ENCODE measurements at regions not wholly inside any gene's neighbourhood (a gene's known extent, or its start where the extent isn't known, plus 50 kb on each side); places are given as distances from the start of the nearest gene placed in this dataset.

DNA sequence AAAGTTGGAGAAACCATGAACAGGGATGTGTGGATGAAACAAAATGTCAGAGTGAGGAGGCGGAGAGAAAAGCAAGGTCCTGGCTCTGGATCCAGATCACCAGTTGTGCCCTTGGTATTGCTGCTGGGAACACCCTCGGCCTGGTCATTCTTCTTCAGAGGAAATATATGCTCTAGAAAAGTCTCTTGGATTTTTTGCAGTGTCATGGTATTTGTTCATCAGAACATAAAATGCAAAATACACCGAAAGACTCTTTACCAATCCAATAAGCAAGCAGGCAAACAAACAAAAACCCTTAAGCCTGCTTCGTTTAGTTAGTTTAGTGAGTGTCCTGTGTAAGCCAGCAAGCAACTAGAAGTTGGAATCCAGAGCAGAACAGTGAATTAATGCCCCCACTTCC, 88.7 kb upstream of the CDH6 start:
- H3K27me3 ChIP-seq (ENCODE audit: control insufficient read depth in 1 of 2, insufficient read depth in 2 of 2, low read length in 2 of 2): no peaks in the 10 kb centered on the region
- Mint-ChIP-seq H3K9me3 (peaks cover 3% of the 10 kb centered on the region), H3K4me1 (ENCODE audit: low read depth) (no peaks in the 10 kb centered on the region), H3K4me3 (no peak overlapping the region), H3K27ac (no peak overlapping the region), H3K36me3 (ENCODE audit: low read depth) (no peaks in the 10 kb centered on the region), H3K27me3 (no peaks in the 10 kb centered on the region)
- intact Hi-C loops (cut with DNase I, micrococcal nuclease): no loop called here
- DNase-seq (no peak), ATAC-seq (ENCODE audit: poor library complexity) (no peak)
- no peaks in the 10 kb centered on the region for H3K4me1 ChIP-seq (ENCODE audit: insufficient read depth, low read length)
- CTCF ChIA-PET: no interaction called here
- no peak overlapping the region for H3K27ac ChIP-seq (ENCODE audit: low read depth in 1 of 2, low read length in 2 of 2)
- POLR2A ChIA-PET: no interaction called here
- no peaks in the 10 kb centered on the region for H3K9me3 ChIP-seq (ENCODE audit: control insufficient read depth in 1 of 2, insufficient read depth in 1 of 2, low read length in 2 of 2)
- TF ChIP-seq, protein P1, sequence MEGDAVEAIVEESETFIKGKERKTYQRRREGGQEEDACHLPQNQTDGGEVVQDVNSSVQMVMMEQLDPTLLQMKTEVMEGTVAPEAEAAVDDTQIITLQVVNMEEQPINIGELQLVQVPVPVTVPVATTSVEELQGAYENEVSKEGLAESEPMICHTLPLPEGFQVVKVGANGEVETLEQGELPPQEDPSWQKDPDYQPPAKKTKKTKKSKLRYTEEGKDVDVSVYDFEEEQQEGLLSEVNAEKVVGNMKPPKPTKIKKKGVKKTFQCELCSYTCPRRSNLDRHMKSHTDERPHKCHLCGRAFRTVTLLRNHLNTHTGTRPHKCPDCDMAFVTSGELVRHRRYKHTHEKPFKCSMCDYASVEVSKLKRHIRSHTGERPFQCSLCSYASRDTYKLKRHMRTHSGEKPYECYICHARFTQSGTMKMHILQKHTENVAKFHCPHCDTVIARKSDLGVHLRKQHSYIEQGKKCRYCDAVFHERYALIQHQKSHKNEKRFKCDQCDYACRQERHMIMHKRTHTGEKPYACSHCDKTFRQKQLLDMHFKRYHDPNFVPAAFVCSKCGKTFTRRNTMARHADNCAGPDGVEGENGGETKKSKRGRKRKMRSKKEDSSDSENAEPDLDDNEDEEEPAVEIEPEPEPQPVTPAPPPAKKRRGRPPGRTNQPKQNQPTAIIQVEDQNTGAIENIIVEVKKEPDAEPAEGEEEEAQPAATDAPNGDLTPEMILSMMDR (IDR thresholded peaks at IDR 0.05): no peak
- no peak overlapping the region for H3K4me3 ChIP-seq (ENCODE audit: low read length)
- H3K36me3 ChIP-seq (ENCODE audit: insufficient read depth, low read length): no peaks in the 10 kb centered on the region

DNA sequence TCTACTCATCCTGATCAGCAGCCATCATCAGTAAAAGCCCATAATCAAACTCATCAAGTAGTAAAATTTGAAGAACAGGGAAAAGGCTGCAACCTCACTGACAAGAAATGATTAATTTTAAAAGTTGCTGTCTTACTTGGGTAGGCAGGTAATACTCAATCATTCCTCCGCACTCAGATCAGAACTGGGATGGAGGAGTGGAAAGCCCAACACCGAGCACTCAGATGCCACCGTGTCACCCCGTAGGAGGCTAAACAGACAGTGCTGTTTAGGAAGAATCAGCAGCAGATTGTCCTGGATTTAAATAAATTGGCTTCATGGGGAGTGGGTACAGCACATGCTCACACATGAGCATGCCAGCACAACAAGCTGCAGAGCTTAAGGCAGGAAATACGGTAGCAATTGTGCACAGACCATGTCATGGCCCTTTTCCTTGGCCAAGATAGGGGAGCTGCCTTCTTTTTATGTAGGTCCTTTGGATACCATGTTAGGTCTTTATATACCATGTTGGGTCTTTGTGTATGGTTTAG, 92.6 kb upstream of the CDH6 start:
- intact Hi-C loops (cut with DNase I, micrococcal nuclease): no loop called here
- no peak overlapping the region for H3K4me3 ChIP-seq (ENCODE audit: low read length)
- ChIA-PET CTCF (no interaction called here), POLR2A (no interaction called here)
- H3K36me3 ChIP-seq (ENCODE audit: insufficient read depth, low read length): no peaks in the 10 kb centered on the region
- Mint-ChIP-seq H3K4me3 (no peak overlapping the region), H3K9me3 (no peaks in the 10 kb centered on the region), H3K4me1 (ENCODE audit: low read depth) (no peaks in the 10 kb centered on the region), H3K27me3 (no peaks in the 10 kb centered on the region), H3K27ac (no peak overlapping the region), H3K36me3 (ENCODE audit: low read depth) (no peaks in the 10 kb centered on the region)
- no peaks in the 10 kb centered on the region for H3K4me1 ChIP-seq (ENCODE audit: insufficient read depth, low read length)
- ATAC-seq (ENCODE audit: poor library complexity) (no peak), DNase-seq (no peak)
- H3K27me3 ChIP-seq (ENCODE audit: control insufficient read depth in 1 of 2, insufficient read depth in 2 of 2, low read length in 2 of 2): no peaks in the 10 kb centered on the region
- no peaks in the 10 kb centered on the region for H3K9me3 ChIP-seq (ENCODE audit: control insufficient read depth in 1 of 2, insufficient read depth in 1 of 2, low read length in 2 of 2)
- TF ChIP-seq, protein P1 (IDR thresholded peaks at IDR 0.05): no peak
- H3K27ac ChIP-seq (ENCODE audit: low read depth in 1 of 2, low read length in 2 of 2): no peak overlapping the region

DNA sequence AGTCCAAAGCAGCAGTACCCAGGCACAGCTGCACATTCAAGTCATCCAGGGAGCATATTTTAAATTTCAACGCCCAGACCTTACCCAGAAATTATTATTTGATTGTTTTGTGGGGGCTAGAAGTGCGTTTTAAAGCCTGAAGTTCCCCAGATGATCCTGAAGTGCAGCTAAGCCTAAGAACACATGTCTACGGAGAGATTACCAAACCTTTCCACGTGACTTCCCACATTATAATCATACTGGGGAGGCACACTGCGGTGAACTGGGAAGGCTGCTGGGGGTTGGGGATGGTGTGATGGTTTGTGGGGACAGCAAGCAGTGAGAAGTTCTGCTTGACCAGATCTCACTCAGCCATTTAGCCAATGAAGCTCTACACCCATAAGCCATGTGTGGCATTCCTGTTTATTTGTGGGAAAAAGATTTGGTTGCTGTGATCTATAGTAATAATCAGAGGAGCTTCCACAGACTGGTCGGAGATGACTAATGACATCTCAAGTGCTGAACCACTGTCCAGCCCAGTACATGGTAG, 93.4 kb upstream of the CDH6 start:
- no peaks in the 10 kb centered on the region for H3K27me3 Mint-ChIP-seq
- DNase-seq (no peak), ATAC-seq (ENCODE audit: poor library complexity) (no peak)
- ChIA-PET POLR2A (no interaction called here), CTCF (no interaction called here)
- Histone ChIP-seq H3K27me3 (ENCODE audit: control insufficient read depth in 1 of 2, insufficient read depth in 2 of 2, low read length in 2 of 2) (no peaks in the 10 kb centered on the region), H3K4me3 (ENCODE audit: low read length) (no peak overlapping the region), H3K27ac (ENCODE audit: low read depth in 1 of 2, low read length in 2 of 2) (no peak overlapping the region), H3K9me3 (ENCODE audit: control insufficient read depth in 1 of 2, insufficient read depth in 1 of 2, low read length in 2 of 2) (no peaks in the 10 kb centered on the region), H3K4me1 (ENCODE audit: insufficient read depth, low read length) (no peaks in the 10 kb centered on the region), H3K36me3 (ENCODE audit: insufficient read depth, low read length) (no peaks in the 10 kb centered on the region)
- H3K9me3 Mint-ChIP-seq: no peaks in the 10 kb centered on the region
- TF ChIP-seq, protein P1 (IDR thresholded peaks at IDR 0.05): no peak
- intact Hi-C loops (cut with DNase I, micrococcal nuclease): no loop called here
- H3K27ac Mint-ChIP-seq: no peak overlapping the region
- no peak overlapping the region for H3K4me3 Mint-ChIP-seq
- H3K36me3 Mint-ChIP-seq (ENCODE audit: low read depth): no peaks in the 10 kb centered on the region
- H3K4me1 Mint-ChIP-seq (ENCODE audit: low read depth): no peaks in the 10 kb centered on the region

Measured in CD4-positive, alpha-beta T cell (primary cell).